ENCODE measurements at regions not wholly inside any gene's neighbourhood (a gene's known extent, or its start where the extent isn't known, plus 50 kb on each side); places are given as distances from the start of the nearest gene placed in this dataset.

- H3K4me3 ChIP-seq, result no peak overlapping the region
- H3K36me3 ChIP-seq, result no peaks in the 10 kb centered on the region
- H3K9me3 ChIP-seq, result peaks cover 3 to 28% (median 19%) of the 10 kb centered on the region in 4 donors
- no peak overlapping the region for H3K27ac ChIP-seq
- no peaks in the 10 kb centered on the region for H3K27me3 ChIP-seq
- no peak for DNase-seq
- TF ChIP-seq POLR2AphosphoS5 (IDR thresholded peaks at IDR 0.05) (no peak), POLR2A (IDR thresholded peaks at IDR 0.05) (no peak), EP300 (IDR thresholded peaks at IDR 0.05) (no peak)
- intact Hi-C loops (cut with DNase I; ENCODE audit: low total_unique reads), result no loop called here
- 75 to 93% (median 79%) methylated on average over 6 to 14 of the region's 14 CpGs for WGBS, 5 donors
- H3K4me1 ChIP-seq, result no peaks in the 10 kb centered on the region
Observed at GRCh38 chr6:73903155-73903554, 207.2 kb downstream of the CD109 start.

DNA sequence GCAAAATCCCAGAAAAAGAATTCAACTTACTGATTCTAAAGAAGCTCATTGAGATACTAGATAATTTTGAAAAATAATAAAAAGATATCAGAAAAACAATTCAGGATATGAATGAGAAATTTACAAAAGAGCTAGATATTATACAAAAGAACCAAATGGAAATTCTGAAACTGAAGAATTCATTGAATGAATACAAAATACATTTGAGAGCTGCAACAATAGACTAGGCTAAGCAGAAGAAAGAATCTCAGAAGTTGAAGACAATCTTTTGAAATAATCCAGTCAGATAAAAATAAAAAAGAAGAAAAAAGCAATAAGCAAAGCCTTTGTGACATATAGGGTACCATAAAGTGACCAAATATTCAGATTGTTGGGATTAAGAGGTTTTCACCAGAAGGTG is 206.0 kb downstream of the CD109 start:
- no peak for DNase-seq
- no peak for TF ChIP-seq POLR2A (IDR thresholded peaks at IDR 0.05)
- TF ChIP-seq EP300 (IDR thresholded peaks at IDR 0.05), result no peak
- H3K9me3 ChIP-seq, result peaks cover 3 to 28% (median 19%) of the 10 kb centered on the region in 4 donors
- intact Hi-C loops (cut with DNase I; ENCODE audit: low total_unique reads), result no loop called here
- no peaks in the 10 kb centered on the region for H3K27me3 ChIP-seq
- no peak overlapping the region for H3K27ac ChIP-seq
- H3K36me3 ChIP-seq, result no peaks in the 10 kb centered on the region
- no peaks in the 10 kb centered on the region for H3K4me1 ChIP-seq
- H3K4me3 ChIP-seq, result no peak overlapping the region

DNA sequence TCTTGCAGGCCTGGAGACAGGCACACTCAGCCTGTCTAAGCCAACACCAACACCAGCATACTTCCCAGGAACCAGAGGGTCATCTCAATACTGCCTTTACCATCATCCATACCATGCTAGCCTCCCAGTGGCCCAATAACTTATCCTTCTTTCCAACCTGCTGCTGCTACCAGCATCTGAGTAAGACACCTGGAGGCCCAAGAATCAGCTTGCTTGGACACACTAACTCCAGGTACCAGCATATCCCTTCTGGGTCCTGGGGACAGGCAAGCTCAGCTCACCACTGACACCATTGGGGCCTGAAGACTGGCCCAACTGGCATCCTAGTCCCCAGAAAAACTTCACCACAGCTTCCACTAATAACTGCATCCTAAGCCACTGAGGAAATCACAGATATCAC is 205.3 kb downstream of the CD109 start:
- Histone ChIP-seq H3K27ac (no peak overlapping the region), H3K4me1 (no peaks in the 10 kb centered on the region), H3K36me3 (no peaks in the 10 kb centered on the region), H3K4me3 (no peak overlapping the region), H3K9me3 (peaks cover 3 to 28% (median 19%) of the 10 kb centered on the region in 4 donors), H3K27me3 (no peaks in the 10 kb centered on the region)
- TF ChIP-seq POLR2AphosphoS5 (IDR thresholded peaks at IDR 0.05) (no peak), POLR2A (IDR thresholded peaks at IDR 0.05) (no peak), CTCF (IDR thresholded peaks at IDR 0.05) (no peak), EP300 (IDR thresholded peaks at IDR 0.05) (no peak)
- DNase-seq, result no peak
- intact Hi-C loops (cut with DNase I; ENCODE audit: low total_unique reads), result no loop called here

- DNase-seq, result no peak
- H3K27ac ChIP-seq, result no peak overlapping the region
- TF ChIP-seq POLR2A (IDR thresholded peaks at IDR 0.05) (no peak), POLR2AphosphoS5 (IDR thresholded peaks at IDR 0.05) (no peak), EP300 (IDR thresholded peaks at IDR 0.05) (no peak), CTCF (IDR thresholded peaks at IDR 0.05) (no peak)
- no peak overlapping the region for H3K4me3 ChIP-seq
- 45 to 73% (median 71%) methylated on average over 3 of the region's 3 CpGs for WGBS, 5 donors
- no peaks in the 10 kb centered on the region for H3K4me1 ChIP-seq
- intact Hi-C loops (cut with DNase I; ENCODE audit: low total_unique reads), result no loop called here
- no peaks in the 10 kb centered on the region for H3K36me3 ChIP-seq
- peaks cover 3 to 15% (median 14%) of the 10 kb centered on the region in 4 donors for H3K9me3 ChIP-seq
- H3K27me3 ChIP-seq, result no peaks in the 10 kb centered on the region
Observed at GRCh38 chr6:73898599-73898998, 202.6 kb downstream of the CD109 start.

DNA sequence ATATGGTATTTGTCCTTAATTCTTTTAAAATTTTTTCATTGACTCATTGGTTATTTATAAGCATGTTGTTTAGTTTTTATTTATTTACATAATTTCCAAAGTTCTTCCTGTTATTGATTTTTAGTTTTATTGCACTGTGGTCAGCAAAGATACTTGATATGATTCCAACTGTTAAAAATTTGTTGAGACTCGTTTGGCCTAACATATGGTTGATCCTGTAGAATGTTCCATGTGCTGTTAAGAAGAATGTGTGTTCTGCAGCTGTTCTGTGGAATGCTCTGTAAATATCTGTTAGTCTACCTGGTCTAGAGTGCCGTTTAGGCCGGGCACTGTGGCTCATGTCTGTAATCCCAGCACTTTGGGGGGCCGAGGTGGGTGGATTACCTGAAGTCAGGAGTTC is 197.7 kb downstream of the CD109 start:
- no peaks in the 10 kb centered on the region for H3K36me3 ChIP-seq
- DNase-seq, result no peak
- H3K27me3 ChIP-seq, result no peaks in the 10 kb centered on the region
- H3K4me1 ChIP-seq, result no peaks in the 10 kb centered on the region
- intact Hi-C loops (cut with DNase I; ENCODE audit: low total_unique reads), result no loop called here
- TF ChIP-seq POLR2AphosphoS5 (IDR thresholded peaks at IDR 0.05) (no peak), EP300 (IDR thresholded peaks at IDR 0.05) (no peak), CTCF (IDR thresholded peaks at IDR 0.05) (no peak), POLR2A (IDR thresholded peaks at IDR 0.05) (no peak)
- 68 to 82% (median 78%) methylated on average over 4 of the region's 4 CpGs for WGBS, 5 donors
- peaks cover 0 to 9% (median 0%) of the 10 kb centered on the region in 4 donors for H3K9me3 ChIP-seq
- H3K27ac ChIP-seq, result no peak overlapping the region
- H3K4me3 ChIP-seq, result no peak overlapping the region

Measured in stomach (tissue), 8 donors.